NCI-H2081 (cell line): ENCODE measurements at regions not wholly inside any gene's neighbourhood (a gene's known extent, or its start where the extent isn't known, plus 50 kb on each side); places are given as distances from the start of the nearest gene placed in this dataset.

Source experiments
- DNase-seq, 2 experiments: peaks; one replicate each; lab custom pipeline; 2025; lab: John Stamatoyannopoulos, UW

- DNase-seq, result no peak
Observed at GRCh38 chr2:19426941-19427340, 68.5 kb upstream of the OSR1 start.

DNA sequence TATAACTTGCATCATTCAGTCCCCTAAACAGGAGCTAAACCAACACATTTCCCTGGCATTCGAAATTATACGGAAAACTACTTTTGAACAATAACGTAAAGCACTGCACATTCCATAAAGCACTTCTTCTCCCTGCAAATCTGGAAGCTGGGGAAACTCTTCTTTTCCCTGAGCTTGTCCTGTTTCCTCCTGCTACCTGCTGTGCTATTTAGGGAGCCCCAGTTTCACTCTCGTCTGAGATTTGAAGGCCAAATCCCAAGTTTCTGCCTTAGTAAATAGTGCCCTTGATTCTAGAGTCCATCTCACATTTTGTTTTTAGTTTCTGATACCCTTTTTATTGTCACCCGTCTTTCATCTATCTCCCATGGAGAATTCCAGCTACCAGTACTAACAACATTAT is 67.7 kb upstream of the OSR1 start:
- DNase-seq, result no peak

DNA sequence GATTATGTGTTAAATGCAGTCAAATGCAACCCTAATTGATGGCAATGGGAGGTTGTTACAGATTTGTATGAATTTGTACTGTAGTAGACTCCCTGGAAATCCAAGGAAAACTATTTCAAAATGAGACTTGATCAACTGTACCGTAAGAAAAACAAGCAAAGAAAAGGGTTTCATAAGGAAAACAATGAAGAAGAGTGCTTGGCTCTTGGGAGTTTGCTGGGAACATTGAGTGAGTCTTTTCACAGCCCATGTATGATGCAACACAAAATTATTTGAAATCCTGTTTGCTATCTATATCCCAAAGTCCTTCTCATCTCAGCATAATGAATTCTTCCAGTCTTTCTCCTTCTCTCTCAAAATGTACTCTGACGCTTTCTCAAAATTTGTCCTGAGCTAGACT is 67.0 kb upstream of the OSR1 start:
- no peak for DNase-seq

DNA sequence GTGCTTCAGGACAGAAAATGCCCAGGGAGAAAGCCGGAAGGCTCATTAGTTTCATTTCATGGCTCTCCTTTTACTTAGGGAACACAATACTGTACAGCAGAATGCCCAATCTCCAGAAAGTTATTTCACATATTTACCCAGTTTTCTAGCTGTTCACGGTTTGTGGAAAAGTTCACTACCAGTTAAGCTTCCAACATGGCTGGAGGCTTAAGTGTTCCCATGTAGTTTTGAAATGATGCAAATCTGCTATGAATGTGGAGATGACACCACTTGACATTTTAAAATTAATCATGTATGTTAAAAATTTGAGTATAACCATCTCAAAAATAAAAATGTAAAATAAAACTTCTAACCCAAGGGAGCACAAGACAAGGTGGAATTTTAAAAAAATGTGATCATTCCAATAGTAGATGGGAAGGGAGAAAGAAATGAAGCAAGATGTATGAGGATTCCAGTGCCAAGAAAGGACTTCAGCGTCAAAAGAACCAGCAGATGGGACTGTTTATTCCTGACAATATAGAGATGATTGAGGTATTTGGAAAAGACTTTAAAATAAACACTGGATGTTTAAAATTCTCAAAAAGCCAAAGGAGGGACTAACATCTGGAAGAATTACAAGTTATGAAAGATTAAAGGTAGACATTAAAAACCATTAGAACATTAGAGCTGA is 60.9 kb upstream of the OSR1 start:
- DNase-seq, result no peak

DNA sequence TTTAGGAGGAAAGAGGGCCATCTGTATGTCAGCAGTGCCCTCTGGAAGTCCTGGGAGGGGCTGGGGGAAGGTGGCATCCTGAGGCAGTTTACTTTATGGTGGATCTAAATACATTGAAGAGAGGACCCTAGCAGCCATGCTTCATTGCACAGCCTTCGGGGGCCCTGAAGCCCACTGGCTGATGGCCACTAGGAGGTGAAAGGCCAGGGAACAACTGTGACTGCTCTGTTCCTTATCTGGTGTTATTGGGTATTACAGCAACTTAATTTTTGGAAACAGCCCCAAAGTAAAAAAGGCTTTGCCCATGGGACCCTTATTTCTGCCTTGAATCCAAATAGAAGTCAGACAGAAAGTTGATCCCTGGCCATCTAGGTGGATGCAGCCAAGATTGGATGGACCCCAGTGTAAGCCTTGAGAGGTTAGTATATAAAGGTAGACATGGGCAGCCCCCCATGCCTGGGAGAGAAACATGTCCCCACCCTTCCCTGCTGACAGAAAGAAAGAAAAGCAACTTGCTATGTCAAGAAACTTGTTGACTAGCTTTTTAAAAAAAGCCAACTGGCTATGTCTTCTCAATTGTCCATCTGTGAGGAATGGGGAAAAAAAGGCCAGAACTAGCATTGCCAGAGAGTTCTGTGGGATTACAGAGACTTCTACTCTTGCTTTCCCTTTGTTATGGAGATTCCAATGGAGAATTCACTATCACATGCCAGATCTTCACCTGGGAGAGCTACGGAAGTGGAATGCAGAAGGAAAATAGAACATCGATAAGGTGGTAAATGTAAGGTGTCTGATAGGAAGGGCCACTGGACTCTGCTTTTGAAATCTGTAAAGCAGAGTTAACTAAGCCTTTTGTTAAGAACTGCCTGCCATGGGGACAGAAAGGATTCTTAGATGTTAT is 58.6 kb upstream of the OSR1 start:
- no peak for DNase-seq

- no peak for DNase-seq
Observed at GRCh38 chr2:19416083-19416482, 57.7 kb upstream of the OSR1 start.

DNA sequence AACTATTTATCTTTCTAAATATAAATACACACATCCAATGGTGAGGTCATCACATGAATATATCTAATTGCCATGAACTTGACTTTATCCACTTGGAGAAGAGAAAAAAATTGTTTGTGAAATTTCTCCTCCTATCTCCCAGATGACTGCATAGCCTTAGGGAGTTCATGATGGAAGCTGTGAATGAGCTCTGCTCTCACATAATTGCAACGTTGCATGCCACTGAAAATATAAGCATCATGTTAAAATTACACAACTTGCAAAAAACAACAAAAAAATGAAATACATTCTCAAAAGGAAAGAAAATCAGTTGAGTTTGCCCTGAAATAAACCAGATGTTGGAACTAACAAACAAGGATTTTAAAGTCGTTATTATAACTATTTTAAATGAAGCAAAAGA is 50.6 kb upstream of the OSR1 start:
- no peak for DNase-seq

- DNase-seq, result no peak
Observed at GRCh38 chr2:19408592-19408991, 50.2 kb upstream of the OSR1 start.
